HCT116 (cell line): ENCODE measurements at regions not wholly inside any gene's neighbourhood (a gene's known extent, or its start where the extent isn't known, plus 50 kb on each side); places are given as distances from the start of the nearest gene placed in this dataset.

Experiments
- ATAC-seq: fragments of 200-7000 bp; cut with Tn5 transposase; 2 replicates; pipeline ENCODE4 v1.9.1; 2020; ENCODE audit warnings: mild to moderate bottlenecking, moderate library complexity
- BruUV-seq: library from RNA; stranded (reverse); fragments of 400-500 nt; replicated peaks from 2 replicates; lab custom pipeline; 2021; lab: Mats Ljungman, UMichigan
- CTCF ChIA-PET: fragments of 300-600 bp; sonication (Branson Sonifier 250); formaldehyde crosslinking; loops from one replicate; lab custom pipeline; 2021; ENCODE audit warnings: antibody characterized with exemption; lab: Charles Lee
- POLR2A ChIA-PET: fragments of 300-600, 350-600 bp; sonication (Branson Sonifier 250); formaldehyde crosslinking; loops from one replicate; lab custom pipeline; 2021; ENCODE audit warnings: antibody characterized with exemption; lab: Charles Lee
- RAD21 ChIA-PET, 2 experiments: fragments of 300-600 bp; sonication (Branson Sonifier 250); formaldehyde crosslinking; loops; one replicate each; lab custom pipeline; 2023; ENCODE audit warnings: low total read pairs in 2 of 2; ENCODE audit not compliant: uncharacterized antibody in 2 of 2, unreplicated experiment in 2 of 2, low non-redundant PET in 1 of 2; lab: Charles Lee
- DNase-seq: peaks from one replicate; pipeline ENCODE4 v3.0.0-alpha.2; 2010; ENCODE audit warnings: low read depth, low spot score
- H2AFZ ChIP-seq: fragments of 200-600 bp; shearing (Covaris generic), sonication (generic); 2 replicates; pipeline ENCODE4 v1.6.1; 2017; ENCODE audit warnings: low read depth, mixed run types, mixed read lengths, antibody characterized with exemption, low read length; ENCODE audit not compliant: poor library complexity, severe bottlenecking
- H3K27ac ChIP-seq: 2 replicates; pipeline ENCODE4 v1.5.1; 2012; ENCODE audit warnings: low read depth, low read length
- H3K27me3 ChIP-seq: fragments of 200-600 bp; sonication (generic); 2 replicates; pipeline ENCODE4 v1.6.1; 2016; ENCODE audit warnings: mixed run types, low read length, mixed read lengths; ENCODE audit not compliant: insufficient read depth
- H3K36me3 ChIP-seq, 2 experiments: fragments of 200-500 bp in 1 of 2; fragments of 200-600 bp in 1 of 2; sonication (Bioruptor generic) in 1 of 2; sonication (generic) in 1 of 2; 2 replicates each; pipeline versions ENCODE4 v1.5.1 to v1.6.1; 2014 to 2016; ENCODE audit warnings: low read length in 2 of 2, inconsistent platforms in 1 of 2, mixed read lengths in 1 of 2, mixed run types in 1 of 2; ENCODE audit not compliant: insufficient read depth in 2 of 2, control insufficient read depth in 1 of 2
- H3K4me1 ChIP-seq, 2 experiments: fragments of 200-600 bp in 1 of 2; sonication (generic) in 1 of 2; 2 replicates each; pipeline versions ENCODE4 v1.5.1 to v1.6.1; 2012 to 2017; ENCODE audit warnings: low read length in 2 of 2, inconsistent platforms in 1 of 2, mild to moderate bottlenecking in 1 of 2, mixed read lengths in 1 of 2, mixed run types in 1 of 2, moderate library complexity in 1 of 2; ENCODE audit not compliant: insufficient read depth in 2 of 2, control insufficient read depth in 1 of 2
- H3K4me2 ChIP-seq: fragments of 200-600 bp; sonication (generic); 2 replicates; pipeline ENCODE4 v1.6.1; 2017; ENCODE audit warnings: mixed run types, low read length, mixed read lengths
- H3K4me3 ChIP-seq, 2 experiments: fragments of 200-600 bp in 1 of 2; sonication (generic) in 1 of 2; replicated peaks in 1 of 2; 2 replicates each; pipeline ENCODE4 v1.5.1; 2011 to 2016; ENCODE audit warnings: low read length in 2 of 2, control low read depth in 1 of 2, low read depth in 1 of 2, mild to moderate bottlenecking in 1 of 2, mixed read lengths in 1 of 2, mixed run types in 1 of 2
- H3K79me2 ChIP-seq: fragments of 200-600 bp; sonication (generic); 2 replicates; pipeline ENCODE4 v1.6.1; 2017; ENCODE audit warnings: mild to moderate bottlenecking, mixed run types, low read length, moderate library complexity, mixed read lengths; ENCODE audit not compliant: insufficient read depth
- H3K9ac ChIP-seq: fragments of 200-600 bp; sonication (generic); 2 replicates; pipeline ENCODE4 v1.6.1; 2016; ENCODE audit warnings: low read length, mixed read lengths
- H3K9me2 ChIP-seq: fragments of 200-600 bp; sonication (generic), shearing (Covaris generic); 2 replicates; pipeline ENCODE4 v1.6.1; 2017; ENCODE audit warnings: mixed run types, mild to moderate bottlenecking, moderate library complexity; ENCODE audit not compliant: insufficient read depth
- H3K9me3 ChIP-seq, 2 experiments: fragments of 200-500 bp in 1 of 2; fragments of 200-600 bp in 1 of 2; sonication (Bioruptor generic) in 1 of 2; sonication (generic) in 1 of 2; 2 replicates each; pipeline ENCODE4 v1.6.1; 2014 to 2017; ENCODE audit warnings: low read length in 2 of 2, mixed read lengths in 2 of 2, inconsistent platforms in 1 of 2, low read depth in 1 of 2, mild to moderate bottlenecking in 1 of 2, mixed run types in 1 of 2, moderate library complexity in 1 of 2; ENCODE audit not compliant: control insufficient read depth in 1 of 2, insufficient read depth in 1 of 2
- H4K20me1 ChIP-seq: fragments of 200-600 bp; sonication (generic), shearing (Covaris generic); 2 replicates; pipeline ENCODE4 v1.6.1; 2017; ENCODE audit warnings: mixed run types, mild to moderate bottlenecking, moderate library complexity; ENCODE audit not compliant: insufficient read depth
- ATF3 ChIP-seq: IDR thresholded peaks from 2 replicates; pipeline ENCODE4 v1.6.1; 2012
- CBX3 ChIP-seq: IDR thresholded peaks from 2 replicates; pipeline ENCODE4 v1.6.1; 2012; ENCODE audit warnings: low read depth
- CEBPB ChIP-seq: IDR thresholded peaks from 2 replicates; pipeline ENCODE4 v1.6.1; 2012; ENCODE audit warnings: low read depth
- CTCF ChIP-seq, 3 experiments: fragments of 200-600 bp in 1 of 3; sonication (generic) in 1 of 3; IDR thresholded peaks in 2 of 3; conservative IDR thresholded peaks in 1 of 3; 2 replicates each; pipeline ENCODE4 v1.5.1; 2012 to 2017; ENCODE audit warnings: low read depth in 2 of 3, low read length in 2 of 3, antibody characterized with exemption in 1 of 3, borderline replicate concordance in 1 of 3, control low read depth in 1 of 3, mild to moderate bottlenecking in 1 of 3, mixed read lengths in 1 of 3, mixed run types in 1 of 3, moderate library complexity in 1 of 3; ENCODE audit not compliant: insufficient read depth in 1 of 3
- EZH2 ChIP-seq: fragments of 200-600 bp; sonication (generic); IDR thresholded peaks from 2 replicates; pipeline ENCODE4 v1.6.1; 2017; ENCODE audit warnings: antibody characterized with exemption, mixed run types
- EZH2phosphoT487 ChIP-seq: fragments of 200-600 bp; IDR thresholded peaks from 2 replicates; pipeline ENCODE4 v1.6.1; 2018; ENCODE audit warnings: antibody characterized with exemption, borderline replicate concordance
- FOSL1 ChIP-seq: IDR thresholded peaks from 2 replicates; pipeline ENCODE4 v1.6.1; 2012; ENCODE audit warnings: low read depth
- POLR2AphosphoS5 ChIP-seq: IDR thresholded peaks from 2 replicates; pipeline ENCODE4 v1.6.1; 2011; ENCODE audit warnings: mild to moderate bottlenecking, low read depth, low read length, moderate library complexity
- RAD21 ChIP-seq: IDR thresholded peaks from 2 replicates; pipeline ENCODE4 v1.6.1; 2012; ENCODE audit warnings: low read depth, mild to moderate bottlenecking
- SIN3A ChIP-seq: IDR thresholded peaks from 2 replicates; pipeline ENCODE4 v1.6.1; 2012; ENCODE audit warnings: low read depth
- SP1 ChIP-seq: IDR thresholded peaks from 2 replicates; pipeline ENCODE4 v1.6.1; 2012; ENCODE audit warnings: low read depth
- SRF ChIP-seq: IDR thresholded peaks from 2 replicates; pipeline ENCODE4 v1.6.1; 2012; ENCODE audit warnings: low read depth
- YY1 ChIP-seq: IDR thresholded peaks from 2 replicates; pipeline ENCODE4 v1.6.1; 2011; ENCODE audit warnings: low read length, low read depth, moderate library complexity, mild to moderate bottlenecking; ENCODE audit not compliant: insufficient replicate concordance; ENCODE audit errors: extremely low read depth
- ZFX ChIP-seq: fragments of 450-650 bp; IDR thresholded peaks from 2 replicates; pipeline ENCODE4 v1.6.1; 2017
- intact Hi-C: fragments of 100-400 bp; cut with micrococcal nuclease; formaldehyde crosslinking; loops from 2 replicates; pipeline ENCODE4 v1.10.0; 2022
- TF ChIP-seq, protein P1 (sequence below): IDR thresholded peaks from 2 replicates; pipeline ENCODE4 v1.6.1; 2012
- TF ChIP-seq, protein P2 (sequence below): IDR thresholded peaks from 2 replicates; pipeline ENCODE4 v1.6.1; 2011; ENCODE audit warnings: mild to moderate bottlenecking, low read length, moderate library complexity; ENCODE audit not compliant: insufficient replicate concordance; ENCODE audit errors: extremely low read depth
- TF ChIP-seq, protein P3 (sequence below): IDR thresholded peaks from 2 replicates; pipeline ENCODE4 v1.6.1; 2012; ENCODE audit warnings: low read depth

- ChIA-PET RAD21 (no interaction called here), POLR2A (no interaction called here), CTCF (no interaction called here)
- H3K4me1 ChIP-seq = no peaks in the 10 kb centered on the region
- H4K20me1 ChIP-seq = no peaks in the 10 kb centered on the region
- no peak overlapping the region for H3K4me3 ChIP-seq
- BruUV-seq = no TSS peak
- H3K9me2 ChIP-seq = no peaks in the 10 kb centered on the region
- no peak overlapping the region for H3K9ac ChIP-seq
- H3K79me2 ChIP-seq = no peaks in the 10 kb centered on the region
- H3K27me3 ChIP-seq = peaks cover 65% of the 10 kb centered on the region
- no peak overlapping the region for H3K4me2 ChIP-seq
- ATAC-seq (no peak), DNase-seq (no peak)
- no peaks in the 10 kb centered on the region for H3K9me3 ChIP-seq
- H3K27ac ChIP-seq = no peak overlapping the region
- H3K36me3 ChIP-seq = no peaks in the 10 kb centered on the region
- no peak overlapping the region for H2AFZ ChIP-seq
- intact Hi-C loops = no loop called here
- TF ChIP-seq SP1 = no peak
- TF ChIP-seq CTCF (IDR thresholded peaks at IDR 0.05 in 2 of 3, conservative IDR thresholded peaks at IDR 0.05 in 1 of 3; ENCODE audit: borderline replicate concordance in 1 of 3, insufficient read depth in 1 of 3, low read depth in 2 of 3, low read length in 2 of 3) = no peak
- no peak for TF ChIP-seq SRF
- TF ChIP-seq, protein P1, sequence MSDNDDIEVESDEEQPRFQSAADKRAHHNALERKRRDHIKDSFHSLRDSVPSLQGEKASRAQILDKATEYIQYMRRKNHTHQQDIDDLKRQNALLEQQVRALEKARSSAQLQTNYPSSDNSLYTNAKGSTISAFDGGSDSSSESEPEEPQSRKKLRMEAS = no peak
- no peak for TF ChIP-seq RAD21
- TF ChIP-seq FOSL1 = no peak
- TF ChIP-seq, protein P2, sequence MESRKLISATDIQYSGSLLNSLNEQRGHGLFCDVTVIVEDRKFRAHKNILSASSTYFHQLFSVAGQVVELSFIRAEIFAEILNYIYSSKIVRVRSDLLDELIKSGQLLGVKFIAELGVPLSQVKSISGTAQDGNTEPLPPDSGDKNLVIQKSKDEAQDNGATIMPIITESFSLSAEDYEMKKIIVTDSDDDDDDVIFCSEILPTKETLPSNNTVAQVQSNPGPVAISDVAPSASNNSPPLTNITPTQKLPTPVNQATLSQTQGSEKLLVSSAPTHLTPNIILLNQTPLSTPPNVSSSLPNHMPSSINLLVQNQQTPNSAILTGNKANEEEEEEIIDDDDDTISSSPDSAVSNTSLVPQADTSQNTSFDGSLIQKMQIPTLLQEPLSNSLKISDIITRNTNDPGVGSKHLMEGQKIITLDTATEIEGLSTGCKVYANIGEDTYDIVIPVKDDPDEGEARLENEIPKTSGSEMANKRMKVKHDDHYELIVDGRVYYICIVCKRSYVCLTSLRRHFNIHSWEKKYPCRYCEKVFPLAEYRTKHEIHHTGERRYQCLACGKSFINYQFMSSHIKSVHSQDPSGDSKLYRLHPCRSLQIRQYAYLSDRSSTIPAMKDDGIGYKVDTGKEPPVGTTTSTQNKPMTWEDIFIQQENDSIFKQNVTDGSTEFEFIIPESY = no peak
- TF ChIP-seq EZH2phosphoT487 = no peak
- no peak for TF ChIP-seq SIN3A
- TF ChIP-seq CEBPB = no peak
- no peak for TF ChIP-seq YY1
- no peak for TF ChIP-seq CBX3
- TF ChIP-seq, protein P3, sequence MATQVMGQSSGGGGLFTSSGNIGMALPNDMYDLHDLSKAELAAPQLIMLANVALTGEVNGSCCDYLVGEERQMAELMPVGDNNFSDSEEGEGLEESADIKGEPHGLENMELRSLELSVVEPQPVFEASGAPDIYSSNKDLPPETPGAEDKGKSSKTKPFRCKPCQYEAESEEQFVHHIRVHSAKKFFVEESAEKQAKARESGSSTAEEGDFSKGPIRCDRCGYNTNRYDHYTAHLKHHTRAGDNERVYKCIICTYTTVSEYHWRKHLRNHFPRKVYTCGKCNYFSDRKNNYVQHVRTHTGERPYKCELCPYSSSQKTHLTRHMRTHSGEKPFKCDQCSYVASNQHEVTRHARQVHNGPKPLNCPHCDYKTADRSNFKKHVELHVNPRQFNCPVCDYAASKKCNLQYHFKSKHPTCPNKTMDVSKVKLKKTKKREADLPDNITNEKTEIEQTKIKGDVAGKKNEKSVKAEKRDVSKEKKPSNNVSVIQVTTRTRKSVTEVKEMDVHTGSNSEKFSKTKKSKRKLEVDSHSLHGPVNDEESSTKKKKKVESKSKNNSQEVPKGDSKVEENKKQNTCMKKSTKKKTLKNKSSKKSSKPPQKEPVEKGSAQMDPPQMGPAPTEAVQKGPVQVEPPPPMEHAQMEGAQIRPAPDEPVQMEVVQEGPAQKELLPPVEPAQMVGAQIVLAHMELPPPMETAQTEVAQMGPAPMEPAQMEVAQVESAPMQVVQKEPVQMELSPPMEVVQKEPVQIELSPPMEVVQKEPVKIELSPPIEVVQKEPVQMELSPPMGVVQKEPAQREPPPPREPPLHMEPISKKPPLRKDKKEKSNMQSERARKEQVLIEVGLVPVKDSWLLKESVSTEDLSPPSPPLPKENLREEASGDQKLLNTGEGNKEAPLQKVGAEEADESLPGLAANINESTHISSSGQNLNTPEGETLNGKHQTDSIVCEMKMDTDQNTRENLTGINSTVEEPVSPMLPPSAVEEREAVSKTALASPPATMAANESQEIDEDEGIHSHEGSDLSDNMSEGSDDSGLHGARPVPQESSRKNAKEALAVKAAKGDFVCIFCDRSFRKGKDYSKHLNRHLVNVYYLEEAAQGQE = no peak
- no peak for TF ChIP-seq EZH2
- no peak for TF ChIP-seq ZFX
- TF ChIP-seq POLR2AphosphoS5 = no peak
- no peak for TF ChIP-seq ATF3
Measured at GRCh38 chr9:109863961-109864360, 84.0 kb downstream of the PALM2AKAP2 start.
